Heart right ventricle (tissue), 16 donors: ENCODE measurements at regions not wholly inside any gene's neighbourhood (a gene's known extent, or its start where the extent isn't known, plus 50 kb on each side); places are given as distances from the start of the nearest gene placed in this dataset.

ENCODE experiments used
- ATAC-seq, 8 donors: fragments of 200-7000 bp; cut with Tn5 transposase; one replicate each; pipeline ENCODE4 v1.9.1; 2020; ENCODE audit warnings: mild to moderate bottlenecking in 8 of 8, moderate library complexity in 8 of 8, moderate number of reproducible peaks in 1 of 8
- DNase-seq, 2 donors: peaks; one replicate each; pipeline ENCODE4 v3.0.0-alpha.2; 2020
- H3K27ac ChIP-seq, 10 donors: fragments of 200-600 bp; sonication (generic) in 2 of 10; one replicate each; pipeline versions ENCODE4 v1.5.0 to v1.8.0; 2020 to 2022; ENCODE audit warnings: mild to moderate bottlenecking in 3 of 10
- H3K27me3 ChIP-seq, 7 donors: fragments of 200-600 bp; one replicate each; pipeline ENCODE4 v1.8.0; 2021 to 2022; ENCODE audit warnings: mild to moderate bottlenecking in 2 of 7
- H3K36me3 ChIP-seq, 9 donors: fragments of 200-600 bp; sonication (generic) in 1 of 9; one replicate each; pipeline versions ENCODE4 v1.5.0 to v1.8.0; 2020 to 2022; ENCODE audit warnings: mild to moderate bottlenecking in 2 of 9
- H3K4me1 ChIP-seq, 9 donors: fragments of 200-600 bp; sonication (generic) in 1 of 9; one replicate each; pipeline versions ENCODE4 v1.5.0 to v1.8.0; 2020 to 2022; ENCODE audit warnings: mild to moderate bottlenecking in 4 of 9
- H3K4me3 ChIP-seq, 10 donors: fragments of 200-600 bp; sonication (generic) in 2 of 10; one replicate each; pipeline versions ENCODE4 v1.5.0 to v1.8.0; 2020 to 2022; ENCODE audit warnings: mild to moderate bottlenecking in 7 of 10, moderate library complexity in 2 of 10
- H3K9me3 ChIP-seq, 11 donors: fragments of 200-600 bp in 10 of 11; sonication (generic) in 2 of 11; one replicate each; pipeline versions ENCODE4 v1.5.0 to v1.8.0; 2013 to 2022; ENCODE audit warnings: mild to moderate bottlenecking in 2 of 11, control low read depth in 1 of 11, moderate library complexity in 1 of 11
- CTCF ChIP-seq, 9 donors: fragments of 200-600 bp; sonication (generic) in 2 of 9; IDR thresholded peaks; one replicate each; pipeline versions ENCODE4 v1.5.0 to v1.8.0; 2021 to 2022; ENCODE audit warnings: antibody characterized with exemption in 9 of 9, mild to moderate bottlenecking in 5 of 9, moderate library complexity in 1 of 9
- WGBS, 2 donors: extraction: QIAGEN DNeasy Blood & Tissue Kit; methylation state at CpG; one replicate each; pipeline ENCODE4 v1.1.7; 2013; ENCODE audit warnings: inconsistent platforms in 1 of 2; 5-methylcytosine and 5-hydroxymethylcytosine counted together
- intact Hi-C, 10 donors: fragments of 100-400 bp; cut with DNase I; formaldehyde crosslinking; loops; one replicate each; pipeline versions ENCODE4 v1.11.1 to v1.14.2; 2022
- donor health status: Arrhythmogenic right ventricular cardiomyopathy.
- donor health status: ischemic (EF 13 %, LVEDD 7.1; RV severe dilation, severe dysfunction).
- donor health status: healthy with polysubstance abuse.
- donor health status: DM: no; HTN: yes; CAD: no.
- donor health status: DM: no; HTN: no; CAD: no.
- donor health status: ischemic (EF 25% LVEDD 6.9; RV normal size, moderate dysfunction).
- donor health status: ischemic (EF 25% LVEDD 5.7; RV mildly dilated, moderate dysfunction).
- donor health status: healthy.
- donor health status: DM: yes; HTN: yes; CAD: no.
- donor health status: Ischemic cardiomyopathy.
- donor health status: ischemic (EF 35%, LVEDD 5.7; RV mildly dilated, moderate dysfunction).
- donor health status: nonischemic (EF 11% LVEDD 7.7; RV severe dilation, severe dysfunction).
- donor health status: DM: yes; HTN: yes; CAD: no.
- donor health status: PGD.
- donor health status: ischemic (EF 29% LVEDD 5.4; RV normal size, mild dysfunction).
- donor health status: nonischemic (EF 23%, LVEDD 6.1; RV moderate dilation, normal function).

- H3K4me3 ChIP-seq, result no peak overlapping the region
- no peak for ATAC-seq
- no peak for DNase-seq
- no peaks in the 10 kb centered on the region for H3K36me3 ChIP-seq
- no peak for TF ChIP-seq CTCF (IDR thresholded peaks at IDR 0.05)
- 72 to 73% methylated on average over 8 of the region's 8 CpGs for WGBS, 2 donors
- intact Hi-C loops, result no loop called here
- H3K4me1 ChIP-seq, result no peaks in the 10 kb centered on the region
- H3K9me3 ChIP-seq, result no peaks in the 10 kb centered on the region
- H3K27ac ChIP-seq, result no peak overlapping the region
- no peaks in the 10 kb centered on the region for H3K27me3 ChIP-seq
Measured at GRCh38 chrY:7447881-7448516, 536.4 kb upstream of the AMELY start.

- no peak for DNase-seq
- no peak for TF ChIP-seq CTCF (IDR thresholded peaks at IDR 0.05)
- no peaks in the 10 kb centered on the region for H3K9me3 ChIP-seq
- H3K4me3 ChIP-seq, result no peak overlapping the region
- intact Hi-C loops, result no loop called here
- no peak for ATAC-seq
- H3K36me3 ChIP-seq, result no peaks in the 10 kb centered on the region
- WGBS, 2 donors, result 65 to 66% methylated on average over 2 to 3 of the region's 3 CpGs
- no peaks in the 10 kb centered on the region for H3K27me3 ChIP-seq
- no peaks in the 10 kb centered on the region for H3K4me1 ChIP-seq
- no peak overlapping the region for H3K27ac ChIP-seq
Measured at GRCh38 chrY:7444141-7444540, 532.6 kb upstream of the AMELY start.

GRCh38 chrY:7440796-7441530 lies 529.4 kb upstream of the AMELY start:
- ATAC-seq (no peak), DNase-seq (no peak)
- WGBS, 2 donors, result 67 to 70% methylated on average over 4 of the region's 4 CpGs
- no peak for TF ChIP-seq CTCF (IDR thresholded peaks at IDR 0.05)
- Histone ChIP-seq H3K9me3 (no peaks in the 10 kb centered on the region), H3K4me1 (no peaks in the 10 kb centered on the region), H3K27me3 (no peaks in the 10 kb centered on the region), H3K4me3 (no peak overlapping the region), H3K36me3 (no peaks in the 10 kb centered on the region), H3K27ac (no peak overlapping the region)
- intact Hi-C loops, result no loop called here

- DNase-seq, result no peak
- intact Hi-C loops, result no loop called here
- ATAC-seq, result no peak
- Histone ChIP-seq H3K27ac (no peak overlapping the region), H3K4me1 (no peaks in the 10 kb centered on the region), H3K36me3 (no peaks in the 10 kb centered on the region), H3K4me3 (no peak overlapping the region), H3K27me3 (no peaks in the 10 kb centered on the region), H3K9me3 (no peaks in the 10 kb centered on the region)
- 77 to 100% methylated on average over 1 of the region's 1 CpG for WGBS, 2 donors
- TF ChIP-seq CTCF (IDR thresholded peaks at IDR 0.05), result no peak
Measured at GRCh38 chrY:7437086-7437485, 525.5 kb upstream of the AMELY start.
